Stimulated activated CD8-positive, alpha-beta memory T cell treated with anti-CD3 and anti-CD28 coated beads, Interleukin-15, amount 100 ng/mL, for 48 hours (primary cell): ENCODE measurements at regions not wholly inside any gene's neighbourhood (a gene's known extent, or its start where the extent isn't known, plus 50 kb on each side); places are given as distances from the start of the nearest gene placed in this dataset.
"Not testable (repeated sequence)": the region's sequence is repeated elsewhere in the genome, so short reads cannot be mapped to it uniquely, and the experiment has no call there.

ENCODE experiments used
- DNase-seq, 2 donors: peaks; one replicate each; pipeline ENCODE4 v3.0.0-alpha.2; 2020; ENCODE audit warnings: low read depth in 2 of 2

DNA sequence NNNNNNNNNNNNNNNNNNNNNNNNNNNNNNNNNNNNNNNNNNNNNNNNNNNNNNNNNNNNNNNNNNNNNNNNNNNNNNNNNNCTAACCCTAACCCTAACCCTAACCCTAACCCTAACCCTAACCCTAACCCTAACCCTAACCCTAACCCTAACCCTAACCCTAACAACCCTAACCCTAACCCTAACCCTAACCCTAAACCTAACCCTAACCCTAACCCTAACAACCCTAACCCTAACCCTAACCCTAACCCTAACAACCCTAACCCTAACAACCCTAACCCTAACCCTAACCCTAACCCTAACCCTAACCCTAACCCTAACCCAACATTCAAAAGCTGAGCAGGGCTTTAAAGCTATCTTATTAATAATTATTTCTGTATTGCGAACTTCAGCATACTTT, 182.5 kb upstream of the FAM20C start:
- DNase-seq, result not testable (repeated sequence)

DNA sequence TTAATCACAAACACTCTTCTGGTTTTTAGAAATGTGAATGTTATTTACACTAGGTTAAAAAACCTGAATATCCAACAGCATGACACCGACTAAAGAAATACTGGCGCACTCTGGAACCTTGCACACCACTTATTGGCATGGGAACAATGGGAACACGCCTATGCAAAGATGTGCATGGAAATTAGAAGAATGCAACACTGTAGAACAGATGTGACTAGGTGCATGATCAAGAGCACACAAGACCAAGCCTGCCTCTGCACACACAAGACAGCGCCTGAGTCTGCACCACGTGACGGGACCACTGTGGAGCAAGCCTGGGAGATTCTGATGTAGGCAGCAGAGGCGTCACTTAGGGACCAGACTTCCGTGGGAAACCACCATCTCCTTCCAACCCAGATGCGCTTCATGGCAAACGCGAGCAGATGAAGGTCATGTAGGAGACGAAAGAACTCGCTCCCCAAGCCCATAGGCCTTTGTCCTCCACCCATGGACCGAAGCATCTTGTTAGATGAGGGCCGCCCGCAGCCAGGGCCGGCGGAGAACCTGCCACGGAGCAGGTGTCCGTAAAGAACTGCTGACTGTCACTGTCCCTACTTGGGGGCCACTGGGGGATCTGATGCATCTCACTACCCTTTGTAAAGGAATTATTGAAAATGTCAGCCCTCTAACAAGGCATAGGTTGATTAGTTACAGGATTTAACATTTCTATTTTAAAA, 159.6 kb upstream of the FAM20C start:
- DNase-seq, result not testable (repeated sequence)

DNA sequence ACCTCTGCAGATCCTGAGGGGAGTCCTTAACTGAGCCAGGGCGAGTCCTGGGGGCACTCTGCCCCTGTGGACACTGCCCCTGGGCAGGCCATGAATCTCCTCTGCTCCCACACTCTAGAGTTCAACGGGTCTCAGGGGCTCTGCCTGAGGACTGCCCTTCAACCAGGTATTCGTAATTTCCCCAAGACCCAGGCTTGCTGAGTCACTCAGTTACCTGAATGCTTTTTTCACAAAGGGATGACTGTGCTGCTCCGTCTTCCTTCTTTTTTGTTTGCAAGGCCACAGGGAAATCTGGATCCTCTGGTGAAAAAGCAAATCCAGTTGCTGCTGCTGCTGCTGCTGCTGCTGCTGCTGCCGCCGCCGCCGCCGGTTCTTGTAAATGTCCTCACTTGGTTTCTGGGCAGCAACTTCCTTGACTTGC, 157.2 kb upstream of the FAM20C start:
- DNase-seq, result not testable (repeated sequence)

DNA sequence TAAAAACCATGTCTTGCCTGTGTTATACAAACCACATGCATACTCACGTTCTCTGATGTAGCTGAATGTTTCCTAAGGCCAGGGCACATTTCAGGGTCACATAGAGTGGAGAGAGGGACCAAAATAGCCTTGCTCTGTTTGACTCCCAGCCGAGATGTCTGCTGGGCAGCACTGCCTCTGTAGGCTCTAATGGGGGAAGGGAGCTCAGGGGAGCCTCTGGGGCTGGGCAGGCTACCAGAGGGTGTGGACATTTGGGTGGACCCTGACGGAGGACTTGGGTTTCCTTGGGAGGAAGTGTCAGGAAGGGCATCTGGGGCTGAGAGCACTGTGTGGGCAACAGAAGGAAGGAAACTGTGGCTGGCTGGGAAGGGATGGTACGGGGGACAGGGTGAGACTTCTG, 155.8 kb upstream of the FAM20C start:
- not testable (repeated sequence) for DNase-seq

DNA sequence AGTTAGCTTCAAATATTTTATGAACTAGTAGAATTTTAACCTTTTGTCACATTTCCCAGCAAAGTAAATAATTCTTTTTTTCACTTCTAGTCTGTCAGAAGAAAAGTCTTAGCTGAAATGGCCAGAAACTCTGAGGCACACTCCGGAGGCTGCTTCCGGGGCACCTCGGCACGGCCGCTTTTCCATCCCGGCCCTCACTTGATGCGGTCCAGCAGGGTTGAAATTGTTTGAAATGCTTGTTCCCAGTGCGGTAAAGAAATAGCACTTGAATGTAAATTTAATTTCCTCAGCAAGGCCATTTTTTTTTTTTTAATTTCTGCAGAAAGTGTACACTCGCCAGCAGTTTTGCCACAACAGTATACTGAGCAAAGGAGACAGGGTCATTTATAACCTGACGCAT, 154.7 kb upstream of the FAM20C start:
- not testable (repeated sequence) for DNase-seq

DNA sequence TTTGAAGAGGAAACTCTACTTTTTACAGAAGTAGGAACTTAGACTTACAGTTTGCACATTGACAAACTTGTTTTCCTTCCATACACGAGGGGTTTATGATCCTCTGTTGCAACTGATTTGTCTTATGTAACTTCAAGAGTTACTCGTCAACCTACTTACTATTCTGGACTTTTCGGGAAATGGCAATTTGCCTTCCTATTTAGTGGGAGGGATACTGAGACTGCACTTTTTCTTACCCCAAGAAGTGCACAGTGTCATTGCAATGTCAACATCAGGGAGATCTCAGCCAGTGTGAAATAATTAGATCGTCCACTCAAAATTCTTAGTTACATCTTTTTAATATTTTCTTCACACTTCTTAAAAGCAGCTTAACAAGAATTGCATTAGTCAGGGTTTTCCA, 153.9 kb upstream of the FAM20C start:
- DNase-seq, result not testable (repeated sequence)

DNA sequence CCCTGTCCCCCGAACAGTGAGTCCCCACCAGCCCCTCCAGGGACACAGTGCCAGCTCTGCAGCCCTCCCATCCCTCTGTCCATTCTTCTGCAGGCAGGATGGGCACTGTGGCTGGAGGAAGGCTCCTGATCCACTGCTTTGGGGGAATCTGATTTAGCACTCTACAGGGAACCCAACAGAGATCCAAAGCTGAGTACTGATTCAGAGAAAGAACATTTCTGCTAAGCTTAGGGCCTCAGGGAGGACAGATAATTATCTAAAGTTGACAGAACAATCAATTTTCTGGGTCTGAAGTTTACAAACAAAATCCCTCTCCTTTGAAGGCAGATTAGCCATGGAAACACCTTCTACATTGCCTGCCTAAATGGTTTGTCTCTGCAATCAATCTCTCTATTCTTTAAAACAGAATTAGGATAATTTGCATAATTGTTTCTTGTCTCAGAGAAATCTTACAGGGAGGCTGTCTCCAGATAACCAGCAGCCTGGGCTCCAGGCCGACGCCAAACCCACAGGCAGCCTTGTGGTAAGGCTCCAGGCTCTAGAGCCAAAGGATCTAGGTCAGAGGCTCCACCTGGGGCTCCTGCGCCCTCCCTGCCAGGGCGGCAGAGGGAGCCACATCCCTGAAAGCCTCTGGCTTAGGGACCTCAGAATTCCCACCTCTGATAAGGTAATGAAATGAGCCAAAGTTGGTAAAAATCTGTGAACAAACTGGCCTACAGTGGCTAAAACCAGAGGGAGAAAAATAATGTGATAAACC, 152.2 kb upstream of the FAM20C start:
- DNase-seq, result not testable (repeated sequence)

DNA sequence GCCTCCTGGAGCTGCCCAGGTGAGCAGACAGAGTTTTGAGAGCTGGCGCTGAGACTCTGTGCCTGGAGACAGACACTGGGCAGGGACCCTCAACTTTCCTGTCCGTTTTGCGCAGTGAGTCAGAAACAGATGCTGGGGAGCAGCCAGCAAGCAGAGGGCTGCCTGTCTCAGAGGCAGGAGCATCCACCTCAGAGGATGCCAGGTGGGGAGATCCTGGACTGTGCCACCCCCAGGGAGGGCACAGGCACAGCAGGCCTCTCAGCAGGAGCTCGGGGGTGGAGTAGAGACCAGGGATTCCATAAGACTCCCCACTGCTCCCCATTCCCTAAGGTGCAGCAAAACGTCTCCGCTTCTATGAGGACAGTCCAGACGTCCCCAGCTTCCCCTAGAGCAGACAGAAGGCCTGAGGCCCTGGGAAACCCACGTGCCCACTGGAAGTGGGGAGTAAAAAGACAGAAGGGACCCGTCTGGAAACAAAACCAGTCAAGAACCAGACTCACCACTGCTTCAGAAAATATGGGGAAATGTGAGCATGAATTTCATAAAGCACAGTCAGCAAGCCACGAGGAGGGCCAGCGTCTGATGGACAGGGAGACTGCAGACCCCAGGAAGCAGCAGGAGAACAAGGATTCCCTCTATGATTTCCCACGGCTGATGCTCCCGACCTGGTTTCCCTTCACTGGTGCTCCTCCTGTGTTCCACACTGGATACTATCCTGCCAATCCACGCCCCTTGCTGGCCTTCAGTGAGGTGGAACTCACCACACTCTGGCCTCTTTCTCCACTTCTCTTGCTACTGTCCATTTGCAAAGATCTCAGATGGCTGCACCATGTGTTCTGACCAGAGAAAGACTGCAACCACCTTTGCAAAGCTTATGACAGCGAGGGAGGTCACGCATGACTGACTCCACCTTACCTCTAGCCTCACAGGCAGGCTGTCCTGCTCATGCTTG, 151.3 kb upstream of the FAM20C start:
- DNase-seq, result no peak

DNA sequence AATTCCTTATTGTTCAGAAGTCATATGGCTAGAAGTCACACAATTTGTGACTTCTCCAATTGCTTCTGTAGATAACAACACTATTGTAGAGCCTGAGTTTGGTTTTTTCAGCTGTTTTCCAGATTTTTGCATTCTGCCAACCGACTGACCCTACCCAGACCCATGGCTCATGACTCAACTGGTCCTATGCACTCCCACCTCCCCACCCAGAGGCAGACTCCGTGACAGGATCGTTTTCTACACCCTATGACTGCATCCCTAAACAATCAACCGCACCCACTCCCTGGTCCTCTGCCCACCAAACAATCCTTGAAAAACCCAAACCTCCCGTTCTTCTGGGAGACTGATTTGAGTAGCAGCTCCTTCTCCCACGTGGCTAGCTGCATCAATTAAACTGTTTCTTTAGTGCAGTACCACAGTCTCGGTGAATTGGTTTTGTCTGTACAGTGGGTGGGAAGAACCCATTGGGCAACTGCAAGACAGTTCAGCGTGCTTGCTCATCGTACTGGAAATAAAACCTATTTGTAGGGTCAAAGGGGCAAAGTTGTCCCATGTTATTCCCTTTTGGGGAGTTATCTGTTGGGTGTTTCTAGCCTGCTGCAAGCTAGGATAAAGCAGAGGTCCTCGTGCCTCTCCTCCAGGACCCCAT, 150.3 kb upstream of the FAM20C start:
- DNase-seq, result no peak

DNA sequence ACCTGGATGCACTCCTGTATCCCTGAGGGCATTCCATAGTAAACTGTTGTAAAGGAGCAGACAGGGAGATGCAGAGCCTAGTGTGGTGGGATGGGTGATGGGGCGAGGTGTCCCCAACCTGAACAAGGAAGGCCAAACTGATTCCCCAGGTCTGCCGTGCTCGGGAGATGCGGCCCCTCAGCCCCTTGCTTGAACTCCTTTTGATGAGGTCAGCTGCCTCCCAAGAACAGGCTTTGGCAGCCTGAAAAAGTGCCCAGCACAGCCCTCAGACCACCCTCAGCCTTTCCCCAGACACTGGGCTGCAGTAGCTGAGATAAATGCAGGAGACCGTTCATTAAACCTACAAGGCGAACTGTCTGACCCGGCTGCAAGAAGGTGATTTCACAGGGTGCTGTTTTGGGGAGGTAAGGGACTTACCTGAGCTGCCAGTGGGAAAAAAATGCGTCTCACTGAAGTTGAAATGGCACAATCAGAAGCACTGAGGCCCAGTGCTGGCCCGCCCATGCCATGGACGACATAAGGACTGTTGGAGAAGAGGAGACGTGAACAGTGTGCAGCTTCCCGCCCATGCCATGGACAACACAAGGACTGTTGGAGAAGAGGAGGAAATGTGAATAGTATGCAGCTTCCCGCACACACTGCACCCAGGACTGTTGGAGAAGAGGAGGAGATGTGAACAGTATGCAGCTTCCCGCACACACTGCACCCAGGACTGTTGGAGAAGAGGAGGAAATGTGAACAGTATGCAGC, 148.4 kb upstream of the FAM20C start:
- DNase-seq, result no peak

DNA sequence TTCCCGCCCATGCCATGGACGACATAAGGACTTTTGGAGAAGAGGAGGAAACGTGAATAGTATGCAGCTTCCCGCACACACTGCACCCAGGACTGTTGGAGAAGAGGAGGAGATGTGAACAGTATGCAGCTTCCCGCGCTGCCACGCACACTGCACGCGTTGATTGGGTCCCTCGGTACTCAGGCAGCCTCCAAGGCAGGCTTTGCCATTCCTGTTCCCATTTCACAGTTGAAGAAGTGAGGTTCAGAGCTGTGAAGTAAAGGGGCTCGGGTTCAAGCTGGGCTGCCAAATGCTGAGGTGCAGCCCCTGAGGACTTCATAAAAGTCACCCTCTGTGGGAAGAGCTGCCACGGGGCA, 147.9 kb upstream of the FAM20C start:
- no peak for DNase-seq

DNA sequence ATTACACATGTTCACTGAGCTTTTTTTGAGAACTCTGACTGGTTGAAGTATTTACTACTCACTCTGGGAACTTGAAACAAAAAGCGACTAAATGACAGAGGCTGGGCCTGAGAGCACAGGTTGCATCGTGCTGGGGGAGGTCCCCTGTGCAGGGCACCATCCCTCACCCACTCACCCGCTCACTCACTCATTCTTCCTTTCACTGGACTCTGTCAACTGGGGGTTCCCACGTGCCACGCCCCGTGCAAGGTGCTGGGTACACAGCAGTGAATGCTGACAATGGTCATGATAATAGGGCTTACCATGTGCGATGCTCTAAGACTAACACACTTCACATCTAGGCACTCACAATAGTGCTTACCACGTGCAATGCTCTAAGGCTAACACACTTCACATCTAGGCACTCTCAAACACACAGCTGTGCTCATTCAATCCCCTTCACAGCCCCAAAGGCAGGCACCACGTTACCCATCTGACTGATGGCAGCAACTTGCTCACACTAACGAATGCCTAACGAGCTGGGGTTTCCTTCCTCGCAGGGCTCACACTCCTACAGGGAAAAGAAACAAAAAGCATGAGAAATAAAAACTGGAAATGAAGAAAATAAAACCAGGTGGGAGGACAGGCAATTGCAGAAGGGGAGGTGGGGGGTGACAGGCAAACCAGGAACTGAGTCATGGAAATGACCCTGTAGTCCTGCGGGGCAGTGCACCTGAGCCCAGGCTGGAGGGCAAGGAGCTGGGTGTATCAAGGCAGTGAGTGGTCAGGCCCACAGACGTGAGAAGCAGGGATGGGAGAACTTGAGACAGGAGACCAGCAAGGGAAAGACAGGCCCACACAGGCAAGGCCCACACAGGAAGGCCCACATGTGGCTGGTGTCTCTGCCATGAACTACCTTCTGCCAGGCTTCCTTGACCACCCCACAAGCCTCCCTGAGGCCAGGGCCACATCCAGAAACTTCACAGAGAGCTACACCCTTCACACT, 147.0 kb upstream of the FAM20C start:
- no peak for DNase-seq

DNA sequence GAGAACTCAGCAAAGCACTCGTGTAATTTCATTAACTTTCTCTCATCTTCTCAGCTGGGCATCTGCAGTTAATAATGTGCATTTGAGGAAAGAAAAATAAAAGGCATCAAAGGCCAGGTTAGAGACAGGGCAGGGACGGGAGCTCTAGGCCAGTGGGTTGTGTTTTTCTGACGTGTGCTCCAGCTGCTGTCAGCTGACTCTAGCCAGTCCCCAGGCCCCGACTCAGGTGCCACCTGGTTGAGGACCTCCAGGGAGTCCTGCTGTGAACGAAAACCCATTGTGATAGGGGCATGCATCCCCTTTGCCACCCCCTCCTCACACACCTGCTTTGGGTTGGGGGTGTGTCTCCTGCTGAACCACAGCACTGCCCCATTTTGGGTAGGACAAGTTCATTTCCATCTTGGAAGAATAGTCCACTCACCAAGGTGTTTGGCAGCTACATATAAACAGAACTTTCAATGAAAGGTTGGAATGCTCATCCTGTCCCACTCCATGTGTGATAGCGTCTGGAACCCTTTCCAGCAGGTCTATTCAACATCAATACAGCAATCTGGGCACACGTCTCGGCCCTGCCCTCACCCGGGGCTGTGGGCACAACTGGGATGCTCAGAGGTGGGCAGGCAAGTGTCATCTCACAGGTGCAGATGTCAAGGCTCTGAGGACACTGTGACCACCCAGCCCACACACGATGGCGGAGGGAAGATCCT, 146.1 kb upstream of the FAM20C start:
- DNase-seq, result no peak

DNA sequence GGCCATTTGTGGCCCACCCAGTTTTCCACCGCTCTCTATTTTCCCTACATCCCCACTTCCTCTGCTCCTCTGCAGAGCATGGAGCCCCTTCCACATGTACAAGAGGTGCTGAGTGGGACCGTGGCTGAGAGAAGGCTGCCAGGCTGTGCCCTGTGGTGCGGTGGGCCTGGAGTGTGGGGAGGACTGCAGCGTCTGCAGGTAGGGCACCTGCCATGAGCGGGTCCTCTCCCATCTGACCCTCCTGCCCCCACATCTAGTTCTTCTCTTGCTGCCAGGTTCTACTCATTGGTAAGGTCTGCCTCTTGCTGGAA, 145.6 kb upstream of the FAM20C start:
- DNase-seq, result no peak

DNA sequence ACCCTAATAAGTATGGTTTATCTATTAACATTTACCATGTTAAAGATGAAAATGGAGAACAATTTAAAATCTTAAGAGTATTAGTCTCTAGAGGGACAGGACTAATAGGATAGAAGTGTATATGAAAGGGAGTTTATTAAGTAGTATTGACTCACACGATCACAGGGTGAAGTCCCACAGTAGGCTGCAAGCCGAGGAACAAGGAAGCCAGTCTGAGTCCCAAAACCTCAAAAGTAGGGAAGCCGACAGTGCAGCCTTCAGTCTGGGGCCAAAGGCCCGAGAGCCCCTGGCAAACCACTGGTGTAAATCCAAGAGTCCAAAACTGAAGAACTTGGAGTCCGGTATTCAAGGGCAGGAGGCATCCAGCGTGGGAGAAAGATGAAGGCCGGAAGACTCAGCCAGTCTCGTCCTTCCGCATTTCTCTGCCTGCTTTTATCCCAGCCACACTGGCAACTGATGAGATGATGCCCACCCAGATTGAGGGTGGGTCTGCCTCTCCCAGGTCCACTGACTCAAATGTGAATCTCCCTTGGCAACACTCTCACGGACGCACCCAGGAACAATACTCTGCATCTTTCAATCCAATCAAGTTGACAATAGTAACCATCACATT, 140.8 kb upstream of the FAM20C start:
- no peak for DNase-seq

DNA sequence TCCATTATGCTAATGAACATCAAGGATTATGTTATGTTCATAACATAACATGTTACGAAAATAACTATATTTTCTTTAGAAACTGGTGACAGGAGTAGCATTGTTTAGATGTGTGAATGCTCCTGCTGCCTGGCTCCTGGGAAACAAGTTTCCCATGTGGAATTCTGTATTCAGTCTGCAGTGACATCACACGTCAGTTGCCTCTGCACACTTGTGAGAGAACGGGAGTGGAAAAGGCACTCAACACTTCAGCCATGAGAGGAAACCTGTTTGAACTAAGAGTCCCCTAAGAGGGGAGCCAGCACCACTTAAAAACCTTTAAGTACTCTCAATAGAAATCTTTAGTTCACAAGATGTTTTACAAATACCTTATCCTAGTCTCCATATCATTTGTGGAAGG, 140.3 kb upstream of the FAM20C start:
- no peak for DNase-seq

DNA sequence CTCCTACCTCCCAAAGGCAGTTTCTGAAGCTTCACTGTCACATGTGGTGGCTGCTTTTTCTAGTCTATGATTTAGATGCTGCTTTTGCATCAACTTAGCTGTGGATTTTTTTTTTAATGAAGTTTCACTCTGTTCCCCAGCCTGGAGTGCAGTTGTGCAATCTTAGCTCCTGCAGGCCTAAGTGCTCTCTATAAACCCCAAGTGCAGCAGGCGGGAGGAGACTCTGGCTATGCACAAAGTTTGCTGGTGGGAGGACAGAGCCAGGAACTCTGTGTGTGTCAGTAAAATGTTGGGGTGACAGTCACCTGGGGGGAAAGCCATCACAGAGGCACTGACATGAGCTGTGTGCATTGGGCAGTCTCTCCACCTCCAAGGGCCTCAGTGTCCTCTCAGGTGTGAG, 138.8 kb upstream of the FAM20C start:
- DNase-seq, result no peak

DNA sequence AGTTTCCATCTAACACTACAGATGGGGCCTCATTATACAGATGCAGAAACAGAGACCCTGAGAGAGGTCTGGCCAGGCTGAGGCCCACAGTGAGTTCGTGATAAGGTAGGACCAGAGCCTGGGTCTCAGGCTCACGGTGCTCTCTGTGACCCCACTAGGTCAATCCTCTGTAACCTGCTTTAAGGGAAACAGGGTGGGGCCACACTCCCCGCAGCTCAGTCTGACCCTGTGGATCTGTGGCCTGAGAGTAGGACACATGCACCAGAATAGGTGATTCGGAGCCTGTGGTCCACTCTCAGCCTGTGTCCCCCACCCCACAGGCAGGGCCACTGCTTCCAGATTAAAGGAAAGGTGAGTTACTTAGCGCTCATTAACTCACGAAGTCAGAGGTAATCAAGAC, 137.8 kb upstream of the FAM20C start:
- no peak for DNase-seq

DNA sequence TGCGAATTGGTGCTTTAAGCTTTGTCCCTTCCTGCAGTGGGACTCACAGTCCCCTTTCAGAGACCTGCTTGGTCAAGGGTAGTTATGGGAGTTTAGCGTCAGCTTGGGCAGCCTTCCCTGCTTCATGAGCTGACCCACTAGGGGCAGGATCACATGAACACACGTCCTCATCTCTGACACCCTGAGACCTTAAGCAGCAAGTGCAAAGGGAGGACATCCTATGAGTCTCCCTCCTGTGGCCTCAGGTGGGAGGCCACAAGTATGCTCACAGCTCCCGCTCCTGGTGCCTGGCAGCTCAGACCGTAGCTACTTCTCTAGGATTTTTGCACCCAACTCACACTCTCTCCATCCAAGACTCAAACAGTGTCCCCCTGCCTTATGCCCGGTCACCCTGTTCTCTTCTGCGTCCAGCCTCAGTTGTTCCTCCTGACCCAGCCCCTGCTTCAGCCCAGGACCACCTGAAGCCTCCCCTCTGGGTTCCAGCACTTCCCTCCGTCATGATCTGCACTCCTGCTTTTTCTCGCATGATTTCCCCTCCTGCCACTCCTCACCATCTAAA, 136.6 kb upstream of the FAM20C start:
- no peak for DNase-seq
